Stimulated activated naive CD4-positive, alpha-beta T cell treated with Interleukin-2 at 50 U/mL for 16 hours (primary cell): ENCODE measurements at regions not wholly inside any gene's neighbourhood (a gene's known extent, or its start where the extent isn't known, plus 50 kb on each side); places are given as distances from the start of the nearest gene placed in this dataset.
"Not testable (repeated sequence)": the region's sequence is repeated elsewhere in the genome, so short reads cannot be mapped to it uniquely, and the experiment has no call there.

Source experiments
- DNase-seq: peaks from one replicate; lab custom pipeline; 2025; lab: John Stamatoyannopoulos, UW

DNA sequence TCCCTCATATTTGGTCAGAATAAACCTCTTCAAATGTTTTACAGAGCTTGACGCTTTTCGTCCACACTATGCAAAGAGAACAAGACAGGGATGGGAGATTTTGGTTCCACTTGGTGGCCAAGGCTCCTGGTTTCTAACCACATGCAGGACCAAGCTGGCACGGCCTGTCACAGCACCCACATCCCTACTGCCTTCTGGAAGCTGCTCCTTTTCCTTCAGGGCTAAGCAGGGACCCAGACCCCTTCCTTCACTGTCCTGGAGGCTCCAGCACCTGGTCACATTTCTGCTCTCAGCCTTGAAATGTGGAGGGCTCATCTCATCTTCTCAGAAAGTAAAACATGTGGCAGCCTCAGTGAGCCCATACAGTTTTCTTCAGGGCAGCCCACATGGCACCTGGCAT, 50.4 kb upstream of the ARHGEF7 start:
- DNase-seq: no peak

DNA sequence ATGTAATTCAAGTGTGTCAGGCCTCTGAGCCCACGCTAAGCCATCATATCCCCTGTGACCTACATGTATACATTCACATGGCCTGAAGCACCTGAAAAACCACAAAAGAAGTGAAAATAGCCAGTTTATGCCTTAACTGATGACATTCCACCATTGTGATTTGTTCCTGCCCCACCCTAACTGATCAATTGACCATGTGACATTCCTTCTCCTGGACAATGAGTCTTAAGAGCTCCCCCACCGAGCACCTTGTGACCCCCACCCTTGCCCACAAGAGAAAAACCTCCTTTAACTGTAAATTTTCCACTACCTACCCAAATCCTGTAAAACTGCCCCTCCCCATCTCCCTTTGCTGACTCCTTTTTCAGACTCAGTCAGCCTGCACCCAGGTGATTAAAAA, 52.1 kb upstream of the ARHGEF7 start:
- DNase-seq: no peak

DNA sequence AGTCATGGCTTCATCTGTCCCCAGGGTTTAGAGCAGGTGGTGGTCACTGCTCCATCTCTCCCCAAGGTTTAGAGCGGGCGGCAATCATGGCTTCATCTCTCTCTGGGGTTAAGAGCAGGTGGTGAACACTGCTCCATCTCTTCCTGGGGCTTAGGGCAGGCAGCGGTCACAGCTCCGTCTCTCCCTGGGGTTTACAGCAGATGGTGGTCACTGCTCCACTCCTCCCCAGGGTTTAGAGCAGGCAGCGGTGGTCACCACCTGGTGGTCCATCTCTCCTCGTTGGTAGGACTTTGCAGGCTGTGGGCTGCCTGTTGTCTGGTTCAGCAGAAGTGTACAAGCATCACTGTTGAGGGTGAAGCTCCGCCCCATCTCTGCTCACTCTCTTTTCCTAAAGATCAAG, 52.8 kb upstream of the ARHGEF7 start:
- no peak for DNase-seq

DNA sequence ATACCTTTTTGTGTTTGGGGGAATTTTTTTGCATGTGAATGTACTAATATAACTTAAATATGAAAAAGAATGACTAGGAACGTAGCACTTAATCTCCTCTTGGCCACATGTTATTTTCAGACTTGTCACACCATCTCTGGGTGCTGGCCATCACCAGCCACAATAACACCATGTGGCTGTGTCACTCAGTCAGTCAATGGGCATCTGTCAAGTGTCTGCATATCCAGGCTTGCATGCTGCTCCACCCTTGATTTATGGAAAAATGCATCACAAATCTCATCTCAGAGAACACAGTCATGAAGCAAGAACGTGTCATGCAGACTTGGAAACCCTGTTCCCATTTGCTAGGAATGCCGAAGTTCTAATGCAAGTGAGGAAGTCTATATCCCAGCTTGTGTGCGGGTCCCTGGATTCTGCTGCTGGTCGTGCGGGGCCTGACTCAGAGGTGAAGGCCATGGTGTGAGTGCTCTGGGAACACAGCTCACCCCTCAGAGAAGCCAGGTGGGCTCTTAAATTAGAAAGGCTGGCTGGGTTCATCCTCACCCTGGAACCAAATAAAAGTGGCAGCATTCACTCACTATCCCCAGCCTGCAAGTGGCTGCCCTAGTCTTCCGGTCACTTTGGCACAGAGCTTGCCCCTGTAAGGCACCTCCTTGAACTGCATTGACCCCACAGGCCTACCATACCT, 53.6 kb upstream of the ARHGEF7 start:
- no peak for DNase-seq

DNA sequence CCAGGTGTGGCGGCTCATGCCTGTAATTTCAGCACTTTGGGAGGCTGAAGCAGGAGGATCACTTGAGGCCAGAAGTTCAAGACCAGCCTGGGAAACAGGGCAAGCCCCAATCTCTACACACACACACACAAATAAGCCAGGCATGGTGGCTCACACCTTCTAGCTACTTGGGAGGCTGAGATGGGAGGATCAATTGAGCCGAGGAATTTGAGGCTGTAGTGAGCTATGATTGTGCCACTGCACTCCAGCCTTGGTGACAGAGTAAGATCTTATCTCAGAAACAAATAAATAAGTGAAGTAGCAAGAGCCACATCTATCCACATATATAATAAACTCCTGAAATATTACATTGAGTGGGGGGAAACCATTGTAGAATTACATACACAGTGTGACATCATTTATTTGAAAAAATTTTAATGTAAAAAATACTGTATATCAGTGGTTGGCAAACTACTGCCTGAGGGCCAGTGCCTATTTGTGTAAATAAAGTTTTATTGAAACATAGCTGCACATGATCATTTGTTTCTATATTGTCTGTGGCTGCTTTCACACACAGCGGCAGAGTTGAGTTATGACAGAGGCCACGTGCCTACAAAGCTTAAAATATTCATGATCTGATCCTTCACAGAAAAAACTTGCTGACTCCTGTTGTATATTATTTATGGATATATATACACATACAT, 54.7 kb upstream of the ARHGEF7 start:
- no peak for DNase-seq

DNA sequence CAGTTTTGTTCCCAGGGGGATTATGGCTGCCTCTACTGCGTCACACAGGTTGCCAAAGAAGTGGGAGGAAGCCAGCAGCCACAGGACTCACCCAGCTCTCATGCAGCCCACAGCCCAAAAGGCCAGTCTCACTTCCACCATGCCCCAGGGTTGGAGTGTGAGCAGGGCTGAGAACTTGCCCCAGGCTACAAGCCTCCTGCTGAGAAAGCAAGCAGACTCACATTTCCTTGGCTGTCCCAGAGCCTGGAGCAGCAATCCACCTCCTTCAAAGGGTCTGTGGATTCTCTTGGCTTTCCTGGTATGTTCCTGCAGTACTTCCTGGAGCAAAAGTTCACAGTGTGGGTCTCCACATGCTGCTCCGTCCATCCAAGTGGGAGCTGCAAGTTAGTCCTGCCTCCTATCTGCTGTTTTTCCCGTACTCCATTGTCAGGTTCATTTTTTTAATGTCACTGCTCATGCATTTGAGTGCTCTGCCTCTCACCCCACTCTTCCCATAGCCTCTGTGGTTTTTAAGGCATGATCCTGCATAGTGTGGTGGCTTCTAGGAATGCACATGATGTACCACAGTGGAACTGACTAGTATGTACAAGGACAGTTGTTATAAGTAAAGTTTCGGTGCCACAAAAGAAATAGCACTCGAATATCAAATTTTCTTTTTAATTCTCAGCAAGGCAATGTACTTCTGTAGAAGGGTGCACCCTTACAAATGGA, 56.2 kb upstream of the ARHGEF7 start:
- no peak for DNase-seq

DNA sequence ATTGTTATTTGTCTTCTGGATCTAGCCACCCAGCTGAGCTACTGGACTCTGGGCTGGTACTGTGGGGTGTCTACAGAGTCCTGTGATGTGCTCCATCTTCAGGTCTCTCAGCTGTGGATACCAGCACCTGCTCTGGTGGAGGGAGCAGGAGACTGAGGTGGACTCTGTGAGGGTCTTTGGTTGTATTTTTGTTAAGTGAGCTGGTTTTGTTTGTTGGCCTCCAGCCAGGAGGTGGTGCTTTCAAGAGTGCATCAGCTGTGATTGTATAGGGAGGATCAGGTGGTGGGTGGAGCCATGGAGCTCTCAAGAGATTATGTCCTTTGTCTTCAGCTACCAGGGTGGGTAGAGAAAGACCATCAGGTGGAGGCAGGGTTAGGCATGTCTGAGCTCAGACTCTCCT, 56.8 kb upstream of the ARHGEF7 start:
- not testable (repeated sequence) for DNase-seq

DNA sequence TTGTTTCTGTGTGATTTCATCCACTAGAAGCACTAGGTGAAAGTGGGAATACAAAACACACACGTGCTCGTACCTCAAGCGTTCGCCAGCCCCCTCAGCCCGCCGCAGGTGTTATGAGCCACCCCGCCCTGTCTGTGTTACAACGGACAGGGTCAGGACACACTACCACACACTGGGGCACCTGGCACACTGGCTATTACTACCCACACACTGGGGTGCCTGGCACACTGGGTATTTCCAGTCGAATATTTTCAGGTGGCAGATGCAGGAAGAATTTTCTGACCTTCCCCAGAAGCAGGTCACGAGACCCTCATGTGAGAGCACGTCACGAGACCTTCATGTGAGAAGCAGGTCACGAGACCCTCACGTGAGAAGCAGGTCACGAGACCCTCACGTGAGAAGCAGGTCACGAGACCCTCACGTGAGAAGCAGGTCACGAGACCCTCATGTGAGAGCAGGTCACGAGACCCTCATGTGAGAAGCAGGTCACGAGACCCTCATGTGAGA, 63.3 kb upstream of the ARHGEF7 start:
- not testable (repeated sequence) for DNase-seq

DNA sequence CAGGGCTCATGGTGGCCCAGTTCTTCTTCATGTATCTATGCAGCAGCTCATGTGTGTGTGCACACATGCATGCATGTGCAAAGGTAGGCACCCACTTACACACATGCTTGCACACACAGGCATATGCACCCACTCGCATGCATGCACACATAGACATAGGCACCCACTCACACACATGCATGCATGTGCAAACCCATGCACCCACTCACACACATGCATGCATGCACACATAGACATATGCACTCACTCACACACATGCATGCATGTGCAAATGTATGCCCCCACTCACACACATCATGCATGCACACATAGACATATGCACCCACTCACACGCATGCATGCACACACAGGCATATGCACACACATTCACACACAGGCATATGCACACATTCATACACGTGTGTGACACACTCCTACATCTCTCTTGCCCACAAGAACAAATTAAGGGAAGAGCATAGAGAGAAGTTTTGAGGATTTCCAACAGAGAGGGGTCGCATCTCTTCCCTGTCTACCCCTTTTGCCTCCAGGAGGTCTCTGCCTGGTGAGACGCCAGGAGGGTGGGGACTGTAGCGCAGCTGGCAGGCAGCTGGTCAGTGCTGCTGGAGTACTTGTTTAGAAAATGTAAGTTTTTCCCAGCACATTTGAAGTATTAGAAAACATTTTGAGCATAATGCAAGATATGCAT, 63.9 kb upstream of the ARHGEF7 start:
- no peak for DNase-seq

DNA sequence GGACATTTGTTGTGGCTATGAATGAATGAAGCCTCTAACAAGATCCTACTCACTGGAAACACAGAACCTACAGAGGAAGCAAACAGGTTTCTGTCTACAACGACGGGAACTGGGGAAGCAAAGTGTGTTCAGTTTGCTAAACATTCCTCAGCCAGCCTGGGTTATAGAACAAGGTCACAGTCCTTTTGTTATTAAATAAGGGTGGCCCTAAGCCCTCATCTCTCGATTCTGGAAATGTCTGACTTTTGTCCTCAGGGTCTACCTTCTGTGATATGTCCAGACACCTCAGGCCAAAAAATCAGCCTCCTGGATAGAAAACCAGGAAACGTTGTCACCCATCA, 64.6 kb upstream of the ARHGEF7 start:
- no peak for DNase-seq

DNA sequence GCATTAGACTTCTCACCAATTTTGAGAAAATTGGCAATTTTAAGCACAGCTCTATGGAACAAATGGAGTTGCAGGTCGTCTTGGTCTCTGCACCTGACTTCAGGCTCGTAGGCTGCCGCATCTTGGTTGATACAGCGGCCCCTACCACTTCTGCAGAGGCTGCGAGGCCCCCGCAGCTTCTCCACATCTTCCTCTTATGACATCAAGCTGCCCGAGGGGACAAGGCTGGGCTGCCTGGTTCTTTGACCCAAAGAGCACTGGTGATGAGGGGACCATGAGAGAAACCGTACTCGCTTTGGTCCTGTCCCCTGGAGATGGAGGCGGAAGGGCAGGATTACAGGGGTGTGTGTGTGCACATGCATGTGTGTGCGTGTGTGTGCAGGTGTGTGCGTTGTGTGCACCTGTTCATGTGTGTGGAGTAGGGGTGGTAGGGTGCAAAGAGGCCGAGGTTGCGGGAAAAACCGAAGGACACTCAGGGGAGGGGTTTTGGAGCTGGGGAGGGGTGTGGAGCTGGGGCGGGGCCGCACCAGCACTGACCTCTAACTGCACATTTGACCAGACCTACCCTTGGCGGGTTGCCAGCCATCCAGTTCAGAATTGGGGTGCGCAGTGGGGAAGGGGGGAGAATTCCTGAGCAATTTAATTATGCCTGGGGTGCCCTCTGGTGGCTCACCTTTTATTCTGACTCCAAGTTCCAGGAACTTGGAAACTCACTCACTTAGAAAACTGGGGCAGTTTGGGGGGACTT, 65.1 kb upstream of the ARHGEF7 start:
- no peak for DNase-seq

DNA sequence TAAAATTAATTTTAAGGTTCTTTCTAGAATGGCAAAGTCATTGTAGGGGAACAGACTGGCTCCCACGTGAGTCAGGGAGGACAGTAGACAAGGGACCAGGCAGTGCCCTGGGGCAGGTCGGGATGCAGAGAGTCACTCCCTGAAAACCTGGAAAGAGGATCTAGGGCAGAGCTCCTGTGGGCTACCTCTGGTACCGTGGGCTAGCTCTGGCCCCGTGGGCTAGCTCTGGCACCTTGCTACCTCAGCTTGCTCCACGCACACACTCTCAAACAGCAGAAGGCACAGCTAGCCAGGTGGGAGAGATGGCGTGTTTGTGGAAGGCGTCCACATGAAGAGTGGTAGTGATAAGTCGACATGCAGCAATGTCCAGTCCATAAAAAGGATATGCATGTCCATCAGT, 66.7 kb upstream of the ARHGEF7 start:
- no peak for DNase-seq

DNA sequence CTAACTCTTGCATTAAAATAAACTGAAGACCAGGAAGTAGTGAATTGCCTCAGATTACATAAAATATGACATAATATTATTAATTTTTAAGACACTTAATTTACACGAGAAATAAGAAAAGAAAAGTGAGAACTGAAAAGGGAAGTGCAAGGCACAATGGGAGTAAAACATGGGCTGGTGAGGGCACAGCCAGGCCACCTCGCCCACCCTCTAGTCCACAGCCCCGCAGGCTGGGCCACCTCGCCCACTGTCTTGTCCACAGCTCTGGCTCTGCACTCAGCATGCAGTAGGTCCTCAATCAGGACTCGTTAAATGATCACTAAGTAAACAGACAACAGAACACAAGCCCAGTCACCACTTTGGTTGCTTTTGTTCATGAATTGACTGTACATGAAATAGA, 67.8 kb upstream of the ARHGEF7 start:
- no peak for DNase-seq

DNA sequence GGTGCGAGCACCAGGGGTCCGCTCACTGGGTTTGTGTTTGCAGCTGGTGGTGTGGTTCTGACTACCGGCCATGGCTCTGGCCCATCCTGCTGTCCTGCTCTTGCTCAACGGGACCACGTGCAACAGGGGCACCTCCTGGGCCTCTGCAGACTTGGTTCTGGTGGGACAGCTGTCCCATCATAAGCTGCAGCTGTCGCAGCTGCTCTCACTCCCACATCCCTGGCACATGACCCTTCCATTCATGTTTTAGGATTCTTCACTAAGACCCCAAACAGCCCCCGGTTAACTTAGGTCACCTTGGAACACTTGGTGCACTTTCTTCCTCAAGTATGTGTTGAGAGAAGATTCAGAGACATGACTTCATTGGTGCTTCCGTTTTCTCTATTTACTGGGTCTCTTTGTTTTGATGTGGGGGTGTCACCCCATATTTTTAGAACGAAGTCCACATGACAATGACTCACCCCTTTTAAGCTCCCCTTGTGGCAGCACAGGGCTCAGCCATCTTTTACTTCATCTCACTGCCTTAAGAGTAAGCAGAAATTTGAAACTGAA, 68.4 kb upstream of the ARHGEF7 start:
- DNase-seq: no peak

DNA sequence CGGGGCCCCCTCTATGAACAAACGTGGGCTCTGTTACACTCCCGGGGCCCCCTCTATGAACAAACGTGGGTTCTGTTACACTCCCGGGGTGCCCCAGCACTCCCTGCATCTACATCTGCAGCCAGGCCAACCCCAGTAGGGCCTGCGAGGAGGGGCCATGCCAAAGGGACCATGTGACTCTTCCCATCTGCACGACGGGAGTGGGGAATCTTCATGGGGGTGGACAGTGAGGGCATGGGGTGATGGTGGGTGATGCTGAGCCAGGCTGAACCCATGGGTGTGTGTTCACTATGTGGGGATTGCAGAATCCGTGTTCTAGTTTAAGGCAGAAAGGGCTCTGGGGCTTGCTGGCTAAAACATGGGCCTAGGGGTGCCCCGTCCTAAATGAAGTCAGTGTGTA, 69.9 kb upstream of the ARHGEF7 start:
- no peak for DNase-seq

DNA sequence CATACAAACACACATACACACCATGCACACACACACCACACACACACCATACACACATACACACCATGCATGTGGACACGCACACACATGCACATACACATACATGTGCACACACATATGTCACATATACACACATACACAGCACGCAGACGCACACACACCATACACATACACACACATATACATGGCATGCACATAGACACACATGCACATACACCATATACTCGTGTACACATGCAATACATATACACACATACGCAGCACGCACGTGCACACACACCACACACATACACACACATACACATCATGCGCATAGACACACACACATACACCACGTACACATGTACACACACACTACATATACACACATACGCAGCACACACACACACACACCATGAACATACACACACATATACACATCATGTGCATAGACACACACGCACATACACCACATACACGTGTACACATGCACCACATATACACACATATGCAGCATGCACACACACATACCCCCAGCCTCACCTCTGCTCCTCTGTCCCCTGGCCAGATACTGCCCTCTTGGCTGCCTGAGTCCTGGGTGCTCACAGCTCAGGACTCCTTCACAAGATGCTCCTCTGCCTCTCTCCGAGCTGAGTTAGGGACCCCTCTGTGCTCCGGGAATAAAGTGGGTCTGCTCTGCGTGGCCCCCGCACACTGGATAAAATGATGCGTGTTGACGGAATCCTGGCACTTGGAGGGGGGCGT, 70.9 kb upstream of the ARHGEF7 start:
- DNase-seq: no peak

DNA sequence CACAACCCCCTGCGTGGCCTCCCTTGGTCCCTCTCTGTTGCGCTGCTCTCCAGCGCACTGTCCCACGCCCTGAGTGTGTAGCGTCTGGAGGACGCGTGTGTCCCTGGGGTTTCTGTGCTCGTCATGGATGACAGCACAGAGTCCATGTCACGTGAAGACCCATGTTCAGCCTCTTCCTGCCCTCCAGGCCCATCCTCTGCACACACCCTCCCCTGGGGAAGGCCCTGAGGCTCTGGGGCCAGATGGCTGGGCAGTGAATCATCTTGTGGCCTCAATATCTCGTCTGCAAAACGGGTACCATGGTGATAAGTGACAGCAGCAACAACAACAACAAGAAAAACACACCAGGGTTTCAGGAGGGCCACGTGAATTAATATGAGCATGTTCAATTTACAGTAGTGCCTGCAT, 71.5 kb upstream of the ARHGEF7 start:
- DNase-seq: no peak

DNA sequence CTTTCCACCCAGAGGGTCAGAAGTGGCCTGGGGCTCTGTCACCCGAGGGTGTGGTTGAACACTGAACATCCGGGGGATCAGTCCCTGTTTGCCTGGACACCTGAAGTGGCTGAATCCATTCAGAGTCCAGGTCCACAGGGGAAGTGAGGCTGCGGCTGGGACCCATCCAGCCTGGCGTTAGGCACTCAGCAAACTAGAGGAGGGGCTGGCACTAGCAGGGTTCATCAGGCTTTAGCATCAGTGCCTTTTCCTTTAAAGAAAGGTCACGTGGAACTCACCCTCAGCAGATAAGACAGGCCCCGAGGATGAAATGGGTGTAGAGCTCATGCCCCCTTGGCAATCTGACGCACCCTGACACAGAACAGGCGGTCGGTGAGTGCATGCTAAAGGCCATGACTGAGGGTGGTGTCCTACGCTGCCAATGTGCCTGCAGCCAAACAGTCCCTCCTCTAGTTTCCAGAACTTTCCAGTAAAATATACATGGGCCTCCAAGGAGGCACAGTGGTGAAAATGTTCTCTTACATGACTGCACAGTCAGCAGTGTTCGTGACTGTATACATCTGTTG, 72.4 kb upstream of the ARHGEF7 start:
- DNase-seq: no peak

DNA sequence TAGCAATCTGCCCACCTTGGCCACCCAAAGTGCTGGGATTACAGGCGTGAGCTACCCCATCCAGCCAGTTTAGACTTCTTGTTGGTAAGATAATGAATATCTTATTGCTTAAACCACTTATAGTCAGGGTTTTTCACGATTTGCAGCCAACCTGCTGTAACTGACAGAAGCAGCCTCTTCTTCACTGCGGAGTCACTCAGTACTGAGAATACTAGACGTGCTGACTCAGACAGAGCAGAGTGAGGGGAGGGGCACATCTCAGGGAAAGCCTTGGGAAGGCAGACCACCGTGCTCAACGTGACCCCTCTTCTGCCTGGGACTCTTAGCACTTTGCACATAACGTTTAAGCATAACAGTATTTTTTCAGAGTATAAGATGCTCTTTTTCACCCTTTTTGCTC, 74.3 kb upstream of the ARHGEF7 start:
- no peak for DNase-seq

DNA sequence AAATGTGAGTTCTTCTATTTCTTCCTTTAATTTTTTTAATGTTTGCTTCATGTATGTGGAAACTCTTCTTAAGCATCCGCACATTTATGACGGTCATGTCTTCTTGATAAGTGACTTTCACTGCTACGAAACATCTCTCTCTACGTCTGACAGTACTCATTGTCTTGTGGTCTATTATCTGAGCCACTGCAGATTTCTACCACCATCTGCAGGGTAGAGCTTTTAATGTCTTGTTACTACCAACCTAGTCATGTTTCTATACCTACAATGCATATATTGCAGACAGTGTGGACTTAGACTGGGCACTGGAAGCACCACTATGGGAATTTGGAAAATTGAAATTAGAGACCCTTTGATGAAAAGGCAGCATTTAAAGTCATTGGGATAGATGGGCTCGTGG, 75.4 kb upstream of the ARHGEF7 start:
- DNase-seq: no peak

DNA sequence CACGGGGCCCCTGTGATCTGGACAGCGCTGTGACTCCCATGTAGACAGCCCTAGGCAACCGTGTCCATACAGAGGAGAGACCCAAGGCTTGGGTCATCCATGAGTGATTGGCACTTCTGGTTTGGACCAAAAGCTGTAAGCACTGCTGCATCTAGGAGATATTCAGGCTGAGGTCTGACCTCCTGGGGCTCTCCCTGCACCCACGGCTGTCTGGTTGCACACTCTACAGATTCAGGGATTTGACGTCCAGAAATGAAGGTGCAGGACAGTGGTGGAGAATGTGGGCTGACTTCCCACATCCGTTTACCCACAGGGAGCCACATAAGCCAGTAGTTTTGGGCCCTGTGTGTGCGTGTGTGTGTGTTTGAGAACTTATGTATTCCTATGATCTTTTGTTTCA, 76.2 kb upstream of the ARHGEF7 start:
- DNase-seq: no peak
